MG63 (cell line): ENCODE measurements at regions not wholly inside any gene's neighbourhood (a gene's known extent, or its start where the extent isn't known, plus 50 kb on each side); places are given as distances from the start of the nearest gene placed in this dataset.
"Not testable (repeated sequence)": the region's sequence is repeated elsewhere in the genome, so short reads cannot be mapped to it uniquely, and the experiment has no call there.

ENCODE experiments used
- DNase-seq: peaks from one replicate; pipeline ENCODE4 v3.0.0-alpha.2; 2020
- H3K27me3 ChIP-seq: fragments of 250-450 bp; sonication (Bioruptor Pico); 2 replicates; pipeline ENCODE4 v1.5.1; 2020; ENCODE audit warnings: mild to moderate bottlenecking, moderate library complexity
- H3K36me3 ChIP-seq: fragments of 250-450 bp; sonication (Bioruptor Pico); 2 replicates; pipeline ENCODE4 v1.5.1; 2020; ENCODE audit warnings: mild to moderate bottlenecking, moderate library complexity
- H3K4me3 ChIP-seq: fragments of 250-450 bp; sonication (Bioruptor Pico); 2 replicates; pipeline ENCODE4 v1.5.1; 2020; ENCODE audit warnings: mild to moderate bottlenecking, moderate library complexity
- H3K9me3 ChIP-seq: fragments of 250-450 bp; sonication (Bioruptor Pico); 2 replicates; pipeline ENCODE4 v1.5.1; 2020; ENCODE audit warnings: mild to moderate bottlenecking, moderate library complexity

DNA sequence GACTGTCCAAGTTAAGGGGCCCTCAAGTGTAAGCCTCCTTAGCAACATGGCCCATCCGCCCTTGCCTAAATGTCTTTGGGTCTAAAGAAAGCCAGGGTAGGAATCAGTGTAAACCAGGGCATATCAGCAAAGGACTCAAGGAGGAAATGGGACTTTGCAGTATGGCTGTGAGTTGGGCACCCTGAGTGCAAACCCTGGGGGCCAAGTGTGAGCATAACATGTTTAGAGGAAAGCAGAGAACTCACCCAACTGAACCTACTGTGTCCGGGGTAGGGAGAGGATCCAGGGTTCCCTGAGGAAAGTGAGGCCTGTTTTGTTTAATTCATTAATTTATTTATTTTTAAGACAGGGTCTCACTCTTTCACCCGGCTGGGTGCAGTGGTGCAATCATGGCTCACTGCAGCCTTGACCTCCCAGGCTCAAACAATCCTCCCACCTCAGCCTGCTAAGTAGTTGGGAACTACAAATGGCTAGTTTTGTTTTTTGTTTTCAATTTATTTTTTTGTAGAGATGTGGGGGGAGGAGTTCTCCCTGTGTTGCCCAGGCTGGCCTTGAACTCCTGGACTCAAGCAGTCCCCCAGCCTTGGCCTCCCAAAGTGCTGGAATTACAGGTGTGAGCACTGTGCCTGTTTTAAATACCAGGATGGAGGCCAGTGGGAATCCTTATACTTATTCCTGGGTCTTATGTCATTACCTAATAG, 51.0 kb upstream of the ACTR3 start:
- no peaks in the 10 kb centered on the region for H3K9me3 ChIP-seq
- H3K36me3 ChIP-seq = no peaks in the 10 kb centered on the region
- no peak overlapping the region for H3K4me3 ChIP-seq
- H3K27me3 ChIP-seq = no peaks in the 10 kb centered on the region
- DNase-seq = no peak

DNA sequence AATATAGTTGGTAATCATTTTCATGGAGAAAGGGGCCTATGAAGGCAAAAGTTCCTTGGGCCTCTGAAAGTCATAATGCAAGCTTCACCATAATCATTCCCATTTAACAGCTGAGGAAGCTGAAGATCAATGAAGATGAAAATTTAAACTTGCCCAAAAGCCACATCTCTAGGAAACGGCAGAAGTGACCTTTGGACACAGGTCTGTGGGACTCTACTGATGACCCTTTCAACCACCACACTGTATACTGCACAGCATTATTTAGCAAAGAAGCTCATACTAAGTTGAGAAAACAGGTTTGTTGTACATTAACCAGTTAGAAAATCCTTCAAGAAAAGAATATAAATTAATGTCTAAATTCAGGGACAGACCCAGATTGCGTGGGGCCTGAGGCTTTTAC, 51.6 kb upstream of the ACTR3 start:
- H3K36me3 ChIP-seq = no peaks in the 10 kb centered on the region
- no peak for DNase-seq

DNA sequence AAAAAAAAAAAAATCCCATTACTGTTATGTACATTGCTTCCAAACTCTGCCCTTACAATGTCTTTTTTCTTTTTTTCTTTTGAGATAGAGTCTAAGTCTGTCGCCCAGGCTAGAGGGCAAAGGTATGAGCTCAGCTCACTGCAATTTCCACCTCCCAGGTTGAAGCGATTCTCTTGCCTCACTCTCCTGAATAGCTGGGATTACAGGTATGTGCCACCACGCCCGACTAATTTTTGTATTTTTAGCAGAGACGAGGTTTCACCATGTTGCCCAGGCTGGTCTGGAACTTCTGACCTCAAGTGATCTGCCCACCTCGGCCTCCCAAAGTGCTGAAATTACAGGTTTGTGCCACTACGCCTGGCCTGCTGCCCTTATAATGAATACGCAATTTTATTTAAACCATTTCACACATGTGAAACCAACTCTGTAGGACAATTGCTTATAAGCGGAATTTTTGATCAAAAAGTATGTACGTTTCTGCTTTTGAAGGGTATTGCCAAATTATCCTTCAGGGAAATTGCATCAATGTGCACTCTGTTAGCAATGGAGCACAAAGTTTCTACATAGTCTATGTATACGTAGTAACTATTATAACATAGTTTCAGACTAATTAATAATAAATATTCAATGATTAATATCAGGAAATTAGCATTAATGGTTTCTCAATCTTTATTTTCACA, 55.7 kb upstream of the ACTR3 start:
- no peaks in the 10 kb centered on the region for H3K9me3 ChIP-seq
- DNase-seq = no peak

More for the DNA sequence above, 51.6 kb upstream of the ACTR3 start:
- H3K27me3 ChIP-seq = no peaks in the 10 kb centered on the region
- no peaks in the 10 kb centered on the region for H3K9me3 ChIP-seq
- no peak overlapping the region for H3K4me3 ChIP-seq

DNA sequence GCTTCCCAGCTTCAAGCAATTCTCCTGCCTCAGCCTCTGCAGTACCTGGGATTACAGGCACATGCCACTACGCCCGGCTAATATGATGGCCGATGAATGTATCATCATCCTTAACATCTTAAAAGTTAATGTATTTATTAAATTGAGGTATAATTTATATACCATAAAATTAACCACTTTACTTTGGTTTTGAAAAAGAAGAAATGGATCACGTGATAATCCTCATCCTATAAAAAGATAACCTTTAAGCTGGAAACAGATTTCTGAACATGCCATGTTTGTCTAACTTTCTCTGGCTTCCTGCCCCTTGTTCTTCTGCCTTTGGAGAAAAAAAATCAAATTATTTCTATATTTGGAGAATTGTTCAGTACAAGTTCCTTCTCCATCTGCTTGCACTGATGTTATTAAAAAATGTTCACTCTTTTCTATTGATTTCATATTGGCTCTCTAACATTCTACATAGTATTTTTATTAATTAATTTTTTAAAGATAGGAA, 57.0 kb upstream of the ACTR3 start:
- DNase-seq = no peak
- H3K36me3 ChIP-seq = no peaks in the 10 kb centered on the region
- H3K4me3 ChIP-seq = no peak overlapping the region
- no peaks in the 10 kb centered on the region for H3K27me3 ChIP-seq
- H3K9me3 ChIP-seq = no peaks in the 10 kb centered on the region

More for the DNA sequence above, 55.7 kb upstream of the ACTR3 start:
- no peaks in the 10 kb centered on the region for H3K27me3 ChIP-seq
- no peak overlapping the region for H3K4me3 ChIP-seq
- H3K36me3 ChIP-seq = no peaks in the 10 kb centered on the region

DNA sequence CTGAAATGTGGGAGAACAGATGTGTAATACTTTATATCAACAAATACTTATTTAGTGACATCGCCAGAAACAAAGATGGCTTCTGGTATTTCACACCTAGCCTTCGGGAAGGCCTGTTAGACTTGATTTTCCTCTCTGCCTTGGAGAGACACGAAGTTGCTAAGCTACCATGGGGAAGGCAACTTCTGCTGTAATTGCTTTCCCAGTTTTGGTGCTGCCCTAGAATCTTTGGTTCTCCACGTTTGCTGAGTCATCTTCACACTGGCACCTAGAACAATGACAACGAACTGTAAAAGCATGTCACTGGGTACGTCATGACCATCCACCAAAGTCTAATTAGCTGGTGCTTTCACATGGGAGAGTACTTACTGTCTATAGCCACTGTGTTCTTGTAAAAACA, 58.7 kb upstream of the ACTR3 start:
- Histone ChIP-seq H3K36me3 (no peaks in the 10 kb centered on the region), H3K4me3 (no peak overlapping the region), H3K9me3 (no peaks in the 10 kb centered on the region), H3K27me3 (no peaks in the 10 kb centered on the region)
- DNase-seq = no peak

DNA sequence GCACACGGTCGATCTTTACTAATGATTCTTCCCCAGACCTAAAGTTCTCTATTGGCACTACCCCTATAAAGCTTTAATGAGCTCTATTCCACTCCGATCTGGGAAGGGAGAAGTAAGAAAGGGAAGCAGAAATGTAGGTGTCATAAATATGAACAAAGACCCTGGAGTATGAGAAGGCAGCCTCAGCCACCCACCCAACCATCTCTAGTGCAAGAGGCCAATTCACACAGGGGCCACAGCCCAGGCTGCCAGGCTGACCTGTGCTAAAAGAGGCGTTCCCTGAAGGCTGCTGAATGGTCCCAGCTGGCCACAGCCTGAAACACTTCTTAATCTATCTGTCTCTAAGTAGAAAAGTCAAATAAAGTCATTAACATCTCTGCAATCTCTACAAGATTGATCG, 60.1 kb upstream of the ACTR3 start:
- H3K9me3 ChIP-seq = no peaks in the 10 kb centered on the region
- no peak overlapping the region for H3K4me3 ChIP-seq
- H3K27me3 ChIP-seq = no peaks in the 10 kb centered on the region
- H3K36me3 ChIP-seq = no peaks in the 10 kb centered on the region
- DNase-seq = no peak

DNA sequence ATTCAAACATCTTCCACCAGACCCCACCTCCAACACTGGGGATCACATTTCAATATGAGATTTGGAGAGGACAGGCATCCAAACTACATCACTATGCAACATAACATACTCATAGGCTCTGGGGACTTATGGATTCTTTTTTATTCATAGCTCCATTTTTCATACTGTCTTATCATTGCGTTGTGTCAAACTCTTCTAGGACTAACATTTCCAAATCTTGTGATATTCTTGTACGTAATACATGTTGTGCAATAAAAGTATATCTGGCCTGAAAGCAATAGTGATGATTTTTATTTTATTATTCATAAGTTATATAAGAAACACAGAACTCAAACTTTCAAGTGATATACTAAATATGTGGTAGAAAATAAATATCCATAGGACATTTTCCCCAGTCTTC, 60.6 kb upstream of the ACTR3 start:
- H3K27me3 ChIP-seq = no peaks in the 10 kb centered on the region
- H3K4me3 ChIP-seq = no peak overlapping the region
- no peak for DNase-seq
- no peaks in the 10 kb centered on the region for H3K36me3 ChIP-seq
- no peaks in the 10 kb centered on the region for H3K9me3 ChIP-seq

DNA sequence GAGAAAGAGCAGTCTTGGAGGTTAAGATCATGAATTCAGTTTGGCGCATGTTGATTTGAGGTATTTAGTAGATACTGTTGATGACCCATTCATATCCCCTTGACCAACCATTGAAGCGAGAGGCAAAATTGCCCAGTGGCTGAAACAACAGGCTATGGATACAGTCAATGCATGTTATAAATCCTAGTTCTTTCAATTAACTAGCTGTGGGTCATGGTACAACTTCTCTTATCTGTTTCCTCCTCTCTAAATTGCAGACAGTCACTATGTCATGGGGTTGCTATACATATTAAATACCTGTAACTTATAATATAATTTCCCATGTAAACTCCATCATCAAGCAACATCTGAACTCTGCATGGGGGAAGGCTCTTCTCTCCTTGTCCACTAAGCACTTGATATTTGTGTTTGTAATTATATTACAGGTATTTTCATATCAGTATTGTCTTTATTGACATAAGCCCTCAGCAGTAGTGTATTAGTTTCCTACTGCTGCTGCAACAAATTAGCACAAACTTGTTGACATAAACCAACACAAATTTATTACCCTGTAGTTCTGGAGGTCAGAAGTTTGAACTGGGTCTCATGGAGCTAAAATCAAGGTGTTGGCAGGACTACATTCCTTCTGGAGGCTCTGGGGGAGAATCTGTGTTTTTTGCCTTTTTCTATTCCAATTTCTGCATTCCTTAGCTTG, 61.7 kb upstream of the ACTR3 start:
- no peak for DNase-seq
- no peaks in the 10 kb centered on the region for H3K27me3 ChIP-seq
- H3K9me3 ChIP-seq = no peaks in the 10 kb centered on the region
- no peak overlapping the region for H3K4me3 ChIP-seq
- H3K36me3 ChIP-seq = no peaks in the 10 kb centered on the region

DNA sequence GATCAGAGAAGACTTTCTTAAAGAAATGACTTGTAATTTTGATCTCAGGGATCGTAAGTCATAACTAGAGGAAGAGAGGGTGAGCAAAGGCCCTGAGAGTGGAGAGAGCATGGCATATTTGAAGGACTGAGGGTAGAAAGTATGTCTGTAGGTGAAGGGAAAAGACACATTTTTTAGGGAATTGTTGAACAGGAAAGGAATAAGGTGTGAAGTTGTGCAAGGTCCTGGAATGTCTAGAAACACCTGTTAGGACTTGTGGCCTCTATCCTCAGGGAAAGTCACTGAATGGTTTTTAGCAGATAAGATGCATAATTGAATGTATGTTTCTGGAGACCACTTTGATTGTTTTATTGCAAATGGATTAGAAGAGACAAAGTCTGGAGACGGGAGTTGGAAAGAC, 62.5 kb upstream of the ACTR3 start:
- no peaks in the 10 kb centered on the region for H3K9me3 ChIP-seq
- H3K36me3 ChIP-seq = no peaks in the 10 kb centered on the region
- H3K27me3 ChIP-seq = no peaks in the 10 kb centered on the region
- H3K4me3 ChIP-seq = no peak overlapping the region
- DNase-seq = no peak

DNA sequence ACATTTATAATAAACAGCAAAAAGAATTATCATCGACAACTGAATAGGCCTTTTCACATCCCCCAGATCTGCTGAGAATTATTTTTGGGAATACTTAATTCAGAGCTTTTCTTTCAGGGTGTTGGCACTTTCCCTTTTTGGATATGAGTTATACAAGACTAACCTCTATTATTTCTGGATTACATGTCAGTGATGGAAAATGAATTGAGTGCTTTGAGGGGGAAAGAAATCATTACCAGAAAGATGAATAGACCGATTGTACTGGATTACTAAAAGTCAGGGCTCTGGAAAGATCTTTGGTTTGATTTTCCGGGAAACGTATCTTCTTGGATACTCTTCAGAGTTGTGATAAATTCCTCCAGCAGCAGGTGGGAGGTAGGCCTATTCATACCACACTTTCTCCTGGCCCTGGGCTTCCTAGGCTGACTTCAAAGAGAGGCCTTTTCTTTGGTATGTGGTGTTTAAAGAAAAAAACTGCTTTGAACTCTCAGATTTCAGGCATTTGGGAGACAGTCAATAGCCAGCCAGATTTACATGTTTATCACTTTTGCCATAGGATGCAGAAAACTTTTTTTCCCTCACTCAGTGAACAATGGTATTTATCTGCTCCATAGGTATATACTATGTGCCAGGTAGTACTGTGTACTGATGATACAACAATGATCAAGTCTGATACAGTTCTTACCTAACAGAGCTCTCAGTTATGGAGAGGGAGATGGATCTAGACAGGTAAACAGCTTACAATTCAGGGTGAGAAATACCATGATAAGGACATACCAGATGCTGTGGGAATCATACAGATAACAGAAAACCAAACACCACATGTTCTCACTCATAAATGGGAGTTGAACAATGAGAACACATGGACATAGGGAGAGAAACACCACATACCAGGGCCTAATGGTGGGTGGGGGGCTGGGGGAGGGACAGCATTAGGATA, 63.3 kb upstream of the ACTR3 start:
- Histone ChIP-seq H3K9me3 (no peaks in the 10 kb centered on the region), H3K27me3 (no peaks in the 10 kb centered on the region), H3K36me3 (no peaks in the 10 kb centered on the region), H3K4me3 (no peak overlapping the region)
- no peak for DNase-seq

DNA sequence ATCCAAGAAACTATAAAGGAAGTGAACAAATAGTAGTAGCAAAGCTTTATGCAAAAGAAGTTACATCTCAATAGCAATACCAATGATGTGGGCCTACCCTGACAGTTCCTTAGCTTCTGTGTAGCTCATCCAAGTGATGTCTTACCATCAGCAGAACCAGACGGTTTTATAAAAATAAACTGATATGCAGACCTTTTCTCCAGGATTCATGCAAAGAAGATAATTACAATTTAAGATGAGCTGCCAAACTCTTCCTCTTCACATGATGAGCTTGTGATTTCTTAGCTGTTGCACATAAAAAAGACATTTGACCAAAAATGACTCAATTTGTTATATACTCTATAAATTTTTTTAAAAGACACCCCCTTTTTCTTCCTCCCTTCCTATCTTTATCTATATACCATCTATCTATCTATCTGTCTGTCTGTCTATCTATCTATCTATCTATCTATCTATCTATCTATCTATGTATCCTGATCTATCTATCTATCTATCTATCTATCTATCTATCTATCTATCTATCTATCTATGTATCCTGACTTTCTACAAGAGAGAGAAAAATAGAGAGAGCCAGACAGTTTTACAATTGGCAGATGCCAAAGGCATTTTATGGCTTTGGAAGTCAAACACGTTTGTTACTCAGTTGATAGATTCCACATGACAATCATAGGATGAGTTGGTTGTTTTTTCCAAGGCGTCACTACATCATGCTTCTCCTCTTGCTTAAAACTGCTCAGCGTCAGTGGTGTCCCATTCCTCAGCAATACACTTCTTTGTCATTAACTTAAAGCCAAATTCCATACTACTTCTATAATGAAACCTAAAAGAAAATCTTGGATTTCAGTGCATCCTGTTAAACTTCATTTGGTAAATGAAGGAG, 65.9 kb upstream of the ACTR3 start:
- DNase-seq = no peak
- H3K27me3 ChIP-seq = no peaks in the 10 kb centered on the region
- H3K4me3 ChIP-seq = no peak overlapping the region
- H3K9me3 ChIP-seq = no peaks in the 10 kb centered on the region
- H3K36me3 ChIP-seq = no peaks in the 10 kb centered on the region

DNA sequence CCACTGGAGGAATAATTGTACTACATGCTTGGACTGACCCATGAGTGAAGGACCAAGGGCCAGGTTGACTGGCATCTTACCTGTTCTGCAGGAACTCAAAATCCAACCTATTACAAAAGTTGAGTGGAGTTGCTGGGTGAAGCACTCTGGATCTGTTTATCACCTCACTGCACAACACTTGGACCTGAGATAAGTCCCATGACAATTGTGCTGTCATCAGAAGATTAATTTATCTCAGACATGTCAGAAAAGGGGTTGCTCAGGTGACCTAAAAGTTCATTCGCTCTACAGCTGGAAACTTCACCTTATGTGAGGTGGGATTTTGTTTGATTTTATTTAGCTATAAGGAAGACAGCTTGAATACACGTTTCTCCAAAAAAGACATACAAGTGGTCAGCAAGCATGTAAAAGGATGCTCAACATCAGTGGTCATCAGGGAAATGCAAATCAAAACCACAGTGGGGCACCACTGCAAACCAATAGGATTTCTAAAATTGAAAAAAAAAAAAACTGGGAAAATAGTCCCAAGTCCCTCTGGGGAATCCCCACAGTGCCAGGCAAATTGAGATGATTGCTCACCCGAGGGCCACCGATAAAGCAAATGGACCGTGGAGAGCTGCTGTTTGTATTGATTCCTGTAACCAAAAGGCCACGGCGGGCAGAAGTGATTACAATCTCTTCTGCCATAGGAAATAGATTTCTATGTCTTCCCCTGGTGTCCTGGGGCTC, 65.8 kb upstream of the SLC35F5 start:
- H3K36me3 ChIP-seq = no peaks in the 10 kb centered on the region
- H3K27me3 ChIP-seq = no peaks in the 10 kb centered on the region
- no peak overlapping the region for H3K4me3 ChIP-seq
- no peak for DNase-seq
- no peaks in the 10 kb centered on the region for H3K9me3 ChIP-seq

DNA sequence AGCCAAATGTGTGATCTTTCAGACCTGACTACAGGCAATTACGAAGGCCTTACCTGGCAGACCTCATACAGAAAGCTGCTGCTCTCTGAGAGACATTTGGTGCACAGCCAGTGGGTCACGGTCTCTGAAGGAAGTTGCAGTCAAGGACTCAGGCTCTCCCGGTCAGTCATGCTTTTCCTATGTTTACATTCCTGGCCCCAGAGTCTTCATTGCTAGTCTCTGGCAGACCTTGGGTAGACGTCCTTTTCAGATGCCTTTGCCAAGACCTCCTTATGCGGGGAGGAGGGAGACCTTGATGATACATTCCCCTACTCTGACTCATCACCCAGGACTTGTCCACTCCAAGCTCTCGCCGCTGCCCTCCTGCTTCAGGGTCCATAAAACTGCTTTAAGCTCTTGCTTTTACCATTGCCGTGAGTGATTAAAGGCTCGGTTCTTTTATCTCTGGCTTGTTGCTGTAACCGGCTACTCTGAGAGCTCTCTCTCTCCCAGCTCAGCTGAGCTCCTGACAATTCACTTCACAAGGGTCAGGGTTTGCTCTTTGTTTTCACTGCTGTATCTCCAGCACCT, 62.0 kb upstream of the SLC35F5 start:
- Histone ChIP-seq H3K36me3 (no peaks in the 10 kb centered on the region), H3K27me3 (no peaks in the 10 kb centered on the region), H3K4me3 (no peak overlapping the region), H3K9me3 (no peaks in the 10 kb centered on the region)
- peak; percentile 95 for DNase-seq

DNA sequence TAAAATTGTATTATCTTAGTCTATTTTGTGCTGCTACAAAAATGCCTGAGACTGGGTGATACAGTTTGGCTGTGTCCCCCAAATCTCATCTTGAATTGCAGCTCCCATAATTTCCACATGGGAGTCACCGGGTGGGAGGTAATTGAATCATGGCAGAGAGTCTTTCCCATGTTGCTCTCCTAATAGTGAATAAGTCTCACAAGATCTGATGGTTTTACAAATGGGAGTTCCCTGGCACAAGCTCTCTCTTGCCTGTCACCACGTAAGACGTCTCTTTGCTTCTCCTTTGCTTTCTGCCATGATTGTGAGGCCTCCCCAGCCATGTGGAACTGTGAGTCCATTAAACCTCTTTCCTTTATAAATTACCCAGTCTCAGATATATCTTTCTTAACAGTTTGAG, 57.0 kb upstream of the SLC35F5 start:
- DNase-seq, H3K27me3 ChIP-seq, H3K9me3 ChIP-seq, H3K4me3 ChIP-seq, H3K36me3 ChIP-seq: not testable (repeated sequence)

DNA sequence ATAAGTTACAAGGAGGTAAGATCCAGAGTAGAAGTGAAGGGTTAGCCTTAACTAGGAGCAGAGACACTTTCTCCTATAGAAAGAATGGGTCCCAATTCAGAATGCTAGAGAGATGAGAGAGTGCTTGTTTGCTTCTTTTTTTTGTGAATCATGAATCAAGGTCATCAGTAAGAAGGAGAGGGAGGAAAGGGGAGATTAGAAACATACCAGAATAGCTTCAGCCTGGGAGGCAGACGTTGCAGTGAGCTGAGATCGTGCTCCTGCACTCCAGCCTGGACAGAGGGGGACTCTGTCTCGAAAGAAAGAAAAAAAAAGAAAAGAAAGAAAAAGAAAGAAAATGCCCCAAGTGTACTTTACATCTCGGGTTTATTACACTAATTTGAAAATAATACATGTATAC, 55.8 kb upstream of the SLC35F5 start:
- H3K27me3 ChIP-seq = no peaks in the 10 kb centered on the region
- no peak for DNase-seq

More for the DNA sequence above, 55.8 kb upstream of the SLC35F5 start:
- no peak overlapping the region for H3K4me3 ChIP-seq
- no peaks in the 10 kb centered on the region for H3K9me3 ChIP-seq
- H3K36me3 ChIP-seq = no peaks in the 10 kb centered on the region
